ENCODE measurements at regions not wholly inside any gene's neighbourhood (a gene's known extent, or its start where the extent isn't known, plus 50 kb on each side); places are given as distances from the start of the nearest gene placed in this dataset.

GRCh38 chr2:175253871-175254270, 72.4 kb upstream of the ATP5MC3 start:
- Histone ChIP-seq H3K4me2 (ENCODE audit: insufficient read depth, low read length) (no peak overlapping the region), H2AFZ (ENCODE audit: low read depth, low read length) (no peak overlapping the region), H3K9me1 (replicated peaks; ENCODE audit: control insufficient read depth, extremely low read depth, insufficient read depth, low read length) (no peaks in the 10 kb centered on the region), H3K9me3 (replicated peaks; ENCODE audit: control insufficient read depth, insufficient read depth, low read length) (no peaks in the 10 kb centered on the region), H4K20me1 (replicated peaks; ENCODE audit: control insufficient read depth, extremely low read depth, insufficient read depth, low read length) (no peaks in the 10 kb centered on the region), H3K9ac (replicated peaks; ENCODE audit: extremely low read depth, insufficient read depth, low read length) (no peak overlapping the region), H3K4me1 (ENCODE audit: control insufficient read depth, extremely low read depth, insufficient read depth, low read length) (no peaks in the 10 kb centered on the region), H3K4me3 (replicated peaks in 1 of 3; ENCODE audit: insufficient read depth in 1 of 3, low read depth in 1 of 3, low read length in 3 of 3) (no peak overlapping the region), H3K27me3 (ENCODE audit: control insufficient read depth in 2 of 2, insufficient read depth in 2 of 2, low read length in 2 of 2) (peaks cover 3 to 6% of the 10 kb centered on the region in 2 experiments), H3K27ac (ENCODE audit: insufficient read depth, low read depth, low read length) (no peak overlapping the region), H3K79me2 (ENCODE audit: control insufficient read depth, insufficient read depth, low read length) (no peaks in the 10 kb centered on the region), H3K36me3 (ENCODE audit: control insufficient read depth in 2 of 2, extremely low read depth in 1 of 2, insufficient read depth in 2 of 2, low read length in 2 of 2) (no peaks in the 10 kb centered on the region)
- dilution Hi-C loops (cut with MboI; ENCODE audit: extremely low pct_ligation_motif_present, low sequenced_read_pairs): no loop called here
- TF ChIP-seq FOS (IDR thresholded peaks at IDR 0.05; ENCODE audit: borderline replicate concordance, insufficient read depth, low read length) (no peak), EZH2 (IDR thresholded peaks at IDR 0.05; ENCODE audit: borderline replicate concordance, low read depth, low read length, severe bottlenecking) (no peak), POLR2A (IDR thresholded peaks at IDR 0.05; ENCODE audit: low read depth, low read length) (no peak), MAX (IDR thresholded peaks at IDR 0.05; ENCODE audit: insufficient read depth, insufficient read length) (no peak), POLR2AphosphoS5 (IDR thresholded peaks at IDR 0.05; ENCODE audit: insufficient read depth, low read depth, low read length) (no peak), JUN (IDR thresholded peaks at IDR 0.05; ENCODE audit: borderline replicate concordance, insufficient read depth, insufficient read length, low read depth) (no peak), MYC (IDR thresholded peaks at IDR 0.05; ENCODE audit: low read depth, low read length) (no peak), GATA2 (IDR thresholded peaks at IDR 0.05; ENCODE audit: insufficient read depth, insufficient read length, low read depth, low read length) (no peak), CTCF (IDR thresholded peaks at IDR 0.05; ENCODE audit: extremely low read depth in 1 of 2, insufficient read depth in 1 of 2, low read depth in 1 of 2, low read length in 2 of 2) (no peak)
- intact Hi-C loops (cut with micrococcal nuclease): loop anchor here (1.0 to 5.0 kb wide), 2 partner anchors 73 to 843 kb away; no protein-coding TSS in a partner anchor
- DNase-seq (ENCODE audit: low read depth, low spot score) (no peak), FAIRE-seq (no peak)
- BruUV-seq (replicated peaks): no TSS peak
- POLR2A ChIA-PET: no interaction called here
- CTCF ChIA-PET: interaction anchor here (0.9 to 2.9 kb wide), 3 partner anchors 12 to 844 kb away, joined by 5 to 25 read pairs (median 8); no protein-coding TSS in a partner anchor

Measured in endothelial cell of umbilical vein (primary cell).